SW 1271 (cell line): ENCODE measurements at regions not wholly inside any gene's neighbourhood (a gene's known extent, or its start where the extent isn't known, plus 50 kb on each side); places are given as distances from the start of the nearest gene placed in this dataset.

ENCODE experiments used
- DNase-seq, 2 experiments: peaks; one replicate each; lab custom pipeline; 2025; lab: John Stamatoyannopoulos, UW

GRCh38 chr3:135740211-135740610, 225.3 kb upstream of the PPP2R3A start:
- no peak for DNase-seq

GRCh38 chr3:135740751-135741150, 224.8 kb upstream of the PPP2R3A start:
- no peak for DNase-seq

GRCh38 chr3:135751991-135752390, 213.5 kb upstream of the PPP2R3A start:
- no peak for DNase-seq

- no peak for DNase-seq
Measured at GRCh38 chr3:135752851-135753250, 212.7 kb upstream of the PPP2R3A start.

- no peak for DNase-seq
Measured at GRCh38 chr3:135753506-135753905, 212.0 kb upstream of the PPP2R3A start.

GRCh38 chr3:135755330-135756105, 210.0 kb upstream of the PPP2R3A start:
- DNase-seq = no peak

GRCh38 chr3:135756106-135756668, 209.3 kb upstream of the PPP2R3A start:
- DNase-seq = no peak

- DNase-seq = no peak
Measured at GRCh38 chr3:135757421-135757820, 208.1 kb upstream of the PPP2R3A start.

- no peak for DNase-seq
Measured at GRCh38 chr3:135758961-135759360, 206.6 kb upstream of the PPP2R3A start.

- DNase-seq = no peak
Measured at GRCh38 chr3:135759651-135760050, 205.9 kb upstream of the PPP2R3A start.

GRCh38 chr3:135760581-135760980, 204.9 kb upstream of the PPP2R3A start:
- no peak for DNase-seq

GRCh38 chr3:135762188-135762856, 203.2 kb upstream of the PPP2R3A start:
- no peak for DNase-seq

- no peak for DNase-seq
Measured at GRCh38 chr3:135766115-135766514, 199.4 kb upstream of the PPP2R3A start.

GRCh38 chr3:135771760-135772159, 193.8 kb upstream of the PPP2R3A start:
- DNase-seq = no peak

GRCh38 chr3:135779024-135779423, 186.5 kb upstream of the PPP2R3A start:
- DNase-seq = no peak

- DNase-seq = no peak
Measured at GRCh38 chr3:135779590-135780235, 185.8 kb upstream of the PPP2R3A start.

- no peak for DNase-seq
Measured at GRCh38 chr3:135781026-135781815, 184.3 kb upstream of the PPP2R3A start.

- no peak for DNase-seq
Measured at GRCh38 chr3:135784557-135784956, 181.0 kb upstream of the PPP2R3A start.

GRCh38 chr3:135788146-135788545, 177.4 kb upstream of the PPP2R3A start:
- no peak for DNase-seq

- no peak for DNase-seq
Measured at GRCh38 chr3:135788978-135789377, 176.6 kb upstream of the PPP2R3A start.

GRCh38 chr3:135792174-135792573, 173.4 kb upstream of the PPP2R3A start:
- no peak for DNase-seq
